HG02981 (cell line): ENCODE measurements at regions not wholly inside any gene's neighbourhood (a gene's known extent, or its start where the extent isn't known, plus 50 kb on each side); places are given as distances from the start of the nearest gene placed in this dataset.

Experiments used
- ATAC-seq: cut with Tn5 transposase; IDR thresholded peaks from one replicate; pipeline ENCODE4 v1.9.1; 2021; ENCODE audit warnings: mild to moderate bottlenecking, moderate library complexity; ENCODE audit not compliant: unreplicated experiment

DNA sequence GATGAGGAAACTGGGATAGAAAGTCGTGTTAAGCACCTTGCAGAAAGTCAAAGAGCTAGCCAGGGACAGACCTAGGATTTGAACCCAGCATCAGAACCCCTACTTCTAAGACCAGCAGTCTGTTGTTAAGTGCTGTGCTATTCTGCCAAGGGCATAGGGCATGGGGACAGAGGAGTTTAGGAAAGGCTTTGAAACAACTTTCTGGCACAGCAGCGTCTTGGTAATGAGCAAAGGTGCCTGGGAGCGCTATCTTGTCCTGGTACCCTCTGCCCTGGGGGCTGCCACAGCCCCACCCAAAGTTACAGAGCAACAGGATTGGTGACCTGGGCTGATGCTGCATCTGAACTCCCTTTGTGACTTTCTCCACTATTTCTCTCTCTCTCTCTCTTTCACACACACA lies 1108.1 kb downstream of the BCL11B start:
- ATAC-seq: no peak

DNA sequence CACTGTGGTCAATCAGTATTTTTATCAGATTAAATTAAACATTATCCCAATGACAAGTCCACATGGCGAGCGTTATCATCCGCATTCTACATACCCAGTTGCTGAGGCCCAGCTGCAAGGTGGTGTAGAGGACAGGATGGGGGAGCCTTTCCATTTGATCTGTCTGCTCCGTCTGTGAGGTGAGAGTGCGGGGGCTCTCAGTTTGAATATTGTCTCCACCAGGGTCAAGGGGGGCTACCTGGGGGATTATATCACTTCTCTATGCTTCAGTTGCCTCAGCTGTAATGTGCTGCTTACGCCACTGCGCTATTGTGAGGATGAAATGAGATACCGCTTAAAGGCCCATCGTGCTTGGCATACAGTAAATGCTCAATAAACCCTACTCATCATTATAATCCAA lies 1106.0 kb downstream of the BCL11B start:
- no peak for ATAC-seq

DNA sequence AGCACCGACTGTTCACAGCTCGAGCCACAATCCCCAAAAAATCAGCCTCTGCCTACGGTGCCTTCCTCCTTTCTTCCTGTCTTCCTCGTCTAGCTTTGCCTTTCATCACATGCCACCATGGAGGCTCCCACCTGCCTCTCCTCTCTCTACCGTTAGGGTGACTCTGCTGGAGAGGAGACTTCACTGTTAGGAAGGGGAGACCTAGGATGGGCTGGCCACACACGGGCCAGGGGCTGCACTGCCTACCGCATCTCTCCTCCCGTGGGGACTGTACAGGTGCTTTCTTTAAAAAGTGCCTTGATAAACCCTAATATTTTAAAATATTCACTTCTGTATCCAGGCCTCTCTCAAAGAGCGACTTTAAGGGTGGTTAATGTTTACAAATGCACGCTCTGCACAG lies 1104.7 kb downstream of the BCL11B start:
- no peak for ATAC-seq

- ATAC-seq: no peak
Observed at GRCh38 chr14:98167705-98168104, 1104.3 kb downstream of the BCL11B start.

GRCh38 chr14:98168211-98168985 lies 1103.6 kb downstream of the BCL11B start:
- no peak for ATAC-seq

GRCh38 chr14:98169170-98169587 lies 1102.8 kb downstream of the BCL11B start:
- ATAC-seq: no peak

GRCh38 chr14:98170575-98170974 lies 1101.4 kb downstream of the BCL11B start:
- no peak for ATAC-seq

DNA sequence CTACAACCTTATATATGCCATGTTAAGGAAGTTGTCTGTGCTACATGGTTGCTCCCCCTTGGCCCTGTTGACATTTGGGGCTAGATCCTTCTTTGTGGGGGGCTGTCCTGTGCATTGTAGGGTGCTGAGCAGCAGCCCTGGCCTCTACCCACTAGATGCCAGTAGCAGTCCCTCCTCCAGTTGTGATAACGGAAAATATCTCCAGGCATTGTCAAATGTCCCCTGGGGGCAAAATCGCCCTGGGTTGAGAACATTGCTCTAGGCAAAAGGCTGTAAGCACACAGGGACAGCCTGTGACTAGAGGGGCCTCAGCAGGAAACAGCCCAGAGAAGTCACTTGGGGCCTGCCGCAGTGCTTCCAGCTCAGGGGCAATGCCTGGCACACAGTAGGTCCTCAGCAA lies 1100.3 kb downstream of the BCL11B start:
- ATAC-seq: no peak

DNA sequence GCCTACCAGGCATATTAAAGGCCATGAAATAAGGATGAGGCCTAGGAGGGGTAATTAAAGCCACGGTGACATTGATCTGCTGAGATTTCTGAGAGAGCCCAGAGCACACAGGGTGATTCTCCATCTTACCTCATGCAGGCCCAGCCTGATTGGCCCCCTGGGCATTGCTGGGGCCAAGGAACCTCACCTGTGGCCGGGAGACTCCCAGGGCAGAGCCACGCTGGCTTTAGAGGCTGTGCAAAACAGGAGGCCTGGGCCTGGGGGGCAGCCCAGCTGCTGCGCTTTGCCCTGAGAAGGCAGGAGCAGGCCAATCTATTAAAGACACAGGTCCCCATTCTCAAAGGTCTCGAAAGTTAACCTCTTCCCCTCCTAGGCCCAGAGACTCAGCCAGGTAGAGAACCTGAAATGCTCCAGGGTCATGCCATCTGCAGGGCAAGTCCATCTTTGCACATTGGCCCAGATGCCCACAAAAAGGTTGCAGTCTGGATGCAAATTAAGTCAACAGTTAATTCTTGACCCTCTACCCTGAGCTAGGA lies 1099.7 kb downstream of the BCL11B start:
- no peak for ATAC-seq

DNA sequence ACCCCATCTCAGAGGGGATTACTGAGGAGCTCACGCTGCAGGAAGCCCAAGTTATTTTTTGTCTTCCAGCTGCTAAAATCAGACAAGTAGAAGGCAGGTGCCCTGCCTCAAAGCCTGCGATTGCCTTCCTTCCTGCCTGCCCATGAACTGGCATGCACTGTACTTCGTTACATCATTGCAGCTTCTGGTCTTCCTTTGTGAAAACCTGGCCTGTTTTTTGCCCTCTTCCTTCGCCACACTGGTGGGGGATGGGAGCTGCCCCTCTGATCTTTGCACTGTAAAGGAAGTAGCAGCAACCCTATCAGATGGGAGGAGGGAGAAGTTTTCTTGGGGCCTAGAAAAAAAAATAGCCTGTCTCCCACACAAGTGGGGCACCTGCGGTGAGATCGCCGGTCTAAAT lies 1098.7 kb downstream of the BCL11B start:
- no peak for ATAC-seq

GRCh38 chr14:98174041-98174440 lies 1098.0 kb downstream of the BCL11B start:
- no peak for ATAC-seq

DNA sequence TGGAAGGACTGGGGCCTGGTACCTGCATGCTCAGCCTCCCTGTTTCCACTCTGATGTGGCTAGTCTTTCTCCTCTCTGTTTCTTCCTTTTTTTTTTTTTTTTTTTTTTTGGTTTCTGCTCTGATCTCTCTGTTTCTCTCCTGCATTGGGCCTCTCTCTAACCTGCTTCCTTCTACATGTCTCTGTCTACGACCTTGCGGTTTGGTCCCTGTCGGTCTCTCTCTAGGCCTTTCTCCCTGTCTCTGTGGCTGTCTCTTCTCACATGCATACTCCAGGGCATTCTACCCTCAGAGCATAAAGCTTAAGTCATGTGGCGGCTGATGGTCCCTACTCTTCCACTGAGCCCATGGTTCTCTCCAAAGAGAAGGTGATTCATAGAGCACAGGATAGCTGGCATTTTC lies 1096.6 kb downstream of the BCL11B start:
- no peak for ATAC-seq

GRCh38 chr14:98175881-98176280 lies 1096.1 kb downstream of the BCL11B start:
- ATAC-seq: no peak

DNA sequence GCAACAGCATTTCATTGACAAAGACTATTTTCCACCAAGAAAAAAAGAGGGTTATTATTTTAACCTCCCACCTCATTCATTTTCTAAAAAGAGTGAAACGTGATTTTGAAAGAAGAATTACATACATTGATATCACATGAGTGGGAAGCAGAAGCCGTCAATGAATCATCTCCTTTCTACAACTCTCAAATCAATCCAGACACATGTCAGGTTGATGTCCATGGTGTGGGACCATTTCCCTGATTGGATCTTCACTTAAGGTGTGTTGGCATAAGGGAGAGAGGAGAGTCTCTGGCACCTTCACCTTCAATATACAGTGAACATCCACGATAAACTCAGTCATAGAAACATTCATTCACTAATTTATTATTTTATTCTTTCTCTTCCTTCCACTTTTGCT lies 1095.1 kb downstream of the BCL11B start:
- ATAC-seq: no peak

DNA sequence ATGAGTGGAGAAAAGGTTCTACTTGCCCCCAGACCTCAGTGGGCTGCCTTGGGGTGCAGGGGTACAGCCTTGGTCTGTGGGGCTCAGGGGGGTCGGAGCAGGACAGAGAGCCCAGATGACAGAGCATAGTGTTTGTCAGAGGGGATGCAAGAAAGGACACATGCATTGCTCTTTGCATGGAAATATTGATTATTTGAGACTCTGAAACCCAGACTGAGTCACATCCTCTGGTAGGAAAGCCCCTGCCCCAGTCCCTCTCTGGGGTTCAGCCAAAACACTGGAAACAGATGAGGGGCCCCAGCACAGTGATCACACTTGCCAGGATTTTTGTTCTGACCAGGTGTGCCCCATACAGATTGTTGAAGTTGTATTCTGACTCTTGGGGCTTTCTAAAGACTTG lies 1094.4 kb downstream of the BCL11B start:
- ATAC-seq: no peak

GRCh38 chr14:98181241-98181640 lies 1090.8 kb downstream of the BCL11B start:
- ATAC-seq: no peak

- ATAC-seq: no peak
Observed at GRCh38 chr14:98181768-98182167, 1090.2 kb downstream of the BCL11B start.

- ATAC-seq: no peak
Observed at GRCh38 chr14:98182393-98183055, 1089.5 kb downstream of the BCL11B start.

- ATAC-seq: no peak
Observed at GRCh38 chr14:98183556-98183955, 1088.4 kb downstream of the BCL11B start.

GRCh38 chr14:98184457-98184856 lies 1087.5 kb downstream of the BCL11B start:
- no peak for ATAC-seq

DNA sequence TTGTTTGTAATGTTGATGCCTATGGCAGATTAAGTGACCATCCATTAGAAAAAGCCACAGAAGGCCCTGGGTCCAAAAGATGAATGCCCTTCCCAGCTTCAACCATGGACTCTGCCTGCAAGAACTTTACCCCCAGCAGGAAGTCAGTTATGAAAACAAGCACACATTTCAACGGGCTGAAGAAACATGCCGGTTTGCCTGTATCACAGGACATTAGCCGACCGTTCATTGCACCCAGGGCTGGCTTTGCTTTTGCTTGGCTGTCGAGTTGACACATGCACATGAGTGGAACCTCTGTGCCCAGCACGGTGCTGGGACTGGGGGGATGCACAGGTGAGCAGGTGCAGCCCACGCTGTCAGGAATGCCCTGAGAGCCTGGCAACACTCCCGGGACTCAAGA lies 1087.0 kb downstream of the BCL11B start:
- no peak for ATAC-seq

DNA sequence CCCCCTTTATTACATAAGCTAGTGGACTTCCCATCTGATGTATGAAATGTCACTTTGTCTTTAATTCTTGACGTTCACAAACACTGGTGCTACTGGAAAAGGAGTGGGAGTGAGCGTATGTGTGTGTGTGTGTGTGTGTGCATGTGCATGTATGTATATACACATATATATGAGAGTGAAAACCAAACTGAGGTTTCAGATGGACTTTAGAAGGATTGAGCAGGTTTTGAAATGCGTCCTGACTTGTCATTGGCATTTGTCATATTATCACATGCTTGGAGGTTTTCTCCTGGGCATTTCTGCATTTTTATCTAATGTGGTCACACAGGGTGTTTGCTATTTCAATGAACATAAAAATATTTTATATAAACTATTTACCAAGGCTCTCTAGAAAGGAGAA lies 1085.9 kb downstream of the BCL11B start:
- no peak for ATAC-seq
